SU-DHL-6 (cell line): ENCODE measurements at regions not wholly inside any gene's neighbourhood (a gene's known extent, or its start where the extent isn't known, plus 50 kb on each side); places are given as distances from the start of the nearest gene placed in this dataset.

Experiments used
- H2AFZ ChIP-seq: fragments of 200-600 bp; sonication (generic); 2 replicates; pipeline ENCODE4 v1.6.1; 2014; ENCODE audit warnings: low read depth, mild to moderate bottlenecking, moderate library complexity, mixed read lengths, antibody characterized with exemption, low read length; ENCODE audit not compliant: severe bottlenecking
- H3F3A ChIP-seq: fragments of 200-600 bp; shearing (Covaris generic); 2 replicates; pipeline ENCODE4 v1.6.0; 2016; ENCODE audit warnings: antibody characterized with exemption, mild to moderate bottlenecking; ENCODE audit not compliant: insufficient read depth
- H3K27ac ChIP-seq: fragments of 200-600 bp; sonication (generic); 2 replicates; pipeline ENCODE4 v1.5.1; 2016; ENCODE audit warnings: low read depth, mild to moderate bottlenecking, low read length, moderate library complexity, mixed read lengths
- H3K27me3 ChIP-seq: fragments of 200-600 bp; sonication (generic), shearing (Covaris generic); 2 replicates; pipeline ENCODE4 v1.6.0; 2014; ENCODE audit warnings: mild to moderate bottlenecking, low read length
- H3K36me3 ChIP-seq: fragments of 200-600 bp; sonication (generic); 2 replicates; pipeline ENCODE4 v1.6.1; 2014; ENCODE audit warnings: mild to moderate bottlenecking, low read length, mixed read lengths
- H3K4me2 ChIP-seq: fragments of 300-600, 200-600 bp; shearing (Covaris generic), sonication (generic); 2 replicates; pipeline ENCODE4 v1.6.0; 2014; ENCODE audit warnings: low read length, low read depth, mild to moderate bottlenecking; ENCODE audit not compliant: poor library complexity, severe bottlenecking
- H3K4me3 ChIP-seq: fragments of 200-600 bp; sonication (generic); 2 replicates; pipeline ENCODE4 v1.5.1; 2014; ENCODE audit warnings: antibody characterized with exemption, low read length, mild to moderate bottlenecking, mixed read lengths; ENCODE audit not compliant: insufficient read depth, poor library complexity, severe bottlenecking
- H3K79me2 ChIP-seq: fragments of 200-600 bp; sonication (generic); 2 replicates; pipeline ENCODE4 v1.6.1; 2014; ENCODE audit warnings: mild to moderate bottlenecking, low read length, moderate library complexity; ENCODE audit not compliant: insufficient read depth
- H3K9ac ChIP-seq: fragments of 200-600 bp; sonication (generic); 2 replicates; pipeline ENCODE4 v1.7.0; 2014; ENCODE audit warnings: mild to moderate bottlenecking, low read length
- H3K9me2 ChIP-seq: fragments of 200-600 bp; sonication (generic); replicated peaks from 2 replicates; pipeline ENCODE4 v1.6.1; 2014; ENCODE audit warnings: low read length; ENCODE audit not compliant: insufficient read depth
- H3K9me3 ChIP-seq: fragments of 200-600 bp; sonication (generic); 2 replicates; pipeline ENCODE4 v1.6.1; 2014; ENCODE audit warnings: low read length, mixed read lengths; ENCODE audit not compliant: insufficient read depth
- H4K20me1 ChIP-seq: fragments of 200-600 bp; sonication (generic); 2 replicates; pipeline ENCODE4 v1.6.1; 2014; ENCODE audit warnings: low read depth, mild to moderate bottlenecking, antibody characterized with exemption, low read length, moderate library complexity, mixed read lengths
- EZH2phosphoT487 ChIP-seq: fragments of 200-600 bp; sonication (generic), shearing (Covaris generic); conservative IDR thresholded peaks from 2 replicates; pipeline ENCODE4 v1.6.1; 2018; ENCODE audit warnings: mild to moderate bottlenecking, antibody characterized with exemption, low read length, moderate library complexity, mixed read lengths
- TF ChIP-seq, protein P1 (sequence below): fragments of 200-600 bp; sonication (generic); IDR thresholded peaks from one replicate; pipeline ENCODE4 v1.5.1; 2017; ENCODE audit warnings: antibody characterized with exemption, mild to moderate bottlenecking, low read length, moderate library complexity; ENCODE audit not compliant: insufficient read depth, poor library complexity, severe bottlenecking

GRCh38 chr9:120303519-120303918 is 276.4 kb downstream of the CDK5RAP2 start:
- Histone ChIP-seq H4K20me1 (no peaks in the 10 kb centered on the region), H3K36me3 (no peaks in the 10 kb centered on the region), H3F3A (no peaks in the 10 kb centered on the region), H3K9me2 (no peaks in the 10 kb centered on the region), H3K27ac (no peak overlapping the region), H2AFZ (no peak overlapping the region), H3K79me2 (no peaks in the 10 kb centered on the region), H3K9ac (no peak overlapping the region), H3K27me3 (no peaks in the 10 kb centered on the region; the same call in 1 of the 2 replicates), H3K9me3 (no peaks in the 10 kb centered on the region), H3K4me3 (no peak overlapping the region), H3K4me2 (no peak overlapping the region)
- TF ChIP-seq, protein P1, sequence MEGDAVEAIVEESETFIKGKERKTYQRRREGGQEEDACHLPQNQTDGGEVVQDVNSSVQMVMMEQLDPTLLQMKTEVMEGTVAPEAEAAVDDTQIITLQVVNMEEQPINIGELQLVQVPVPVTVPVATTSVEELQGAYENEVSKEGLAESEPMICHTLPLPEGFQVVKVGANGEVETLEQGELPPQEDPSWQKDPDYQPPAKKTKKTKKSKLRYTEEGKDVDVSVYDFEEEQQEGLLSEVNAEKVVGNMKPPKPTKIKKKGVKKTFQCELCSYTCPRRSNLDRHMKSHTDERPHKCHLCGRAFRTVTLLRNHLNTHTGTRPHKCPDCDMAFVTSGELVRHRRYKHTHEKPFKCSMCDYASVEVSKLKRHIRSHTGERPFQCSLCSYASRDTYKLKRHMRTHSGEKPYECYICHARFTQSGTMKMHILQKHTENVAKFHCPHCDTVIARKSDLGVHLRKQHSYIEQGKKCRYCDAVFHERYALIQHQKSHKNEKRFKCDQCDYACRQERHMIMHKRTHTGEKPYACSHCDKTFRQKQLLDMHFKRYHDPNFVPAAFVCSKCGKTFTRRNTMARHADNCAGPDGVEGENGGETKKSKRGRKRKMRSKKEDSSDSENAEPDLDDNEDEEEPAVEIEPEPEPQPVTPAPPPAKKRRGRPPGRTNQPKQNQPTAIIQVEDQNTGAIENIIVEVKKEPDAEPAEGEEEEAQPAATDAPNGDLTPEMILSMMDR, result no peak
- TF ChIP-seq EZH2phosphoT487, result no peak

DNA sequence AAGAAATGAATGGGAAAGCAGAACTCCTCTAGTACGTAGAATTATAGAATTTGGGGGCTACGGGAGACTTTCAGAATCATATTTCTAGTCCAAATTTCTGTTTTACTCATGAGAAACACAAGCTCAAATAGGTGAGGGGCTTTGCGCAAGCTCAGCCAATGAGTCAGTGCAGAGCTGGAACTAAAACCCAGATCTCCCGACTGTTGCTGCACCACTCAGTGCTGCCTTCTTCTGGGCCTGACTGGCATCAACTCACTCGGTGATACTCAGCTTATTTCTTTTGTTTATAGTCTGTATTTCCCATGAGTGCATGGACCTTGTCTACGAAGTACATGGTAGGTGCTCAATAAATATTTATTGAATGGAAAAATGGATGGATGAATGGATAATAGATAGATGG is 280.2 kb downstream of the CDK5RAP2 start:
- no peak overlapping the region for H3K4me2 ChIP-seq
- H2AFZ ChIP-seq, result no peak overlapping the region
- no peaks in the 10 kb centered on the region for H3K36me3 ChIP-seq
- TF ChIP-seq EZH2phosphoT487, result no peak
- TF ChIP-seq, protein P1, result no peak
- no peak overlapping the region for H3K27ac ChIP-seq
- H3K4me3 ChIP-seq, result no peak overlapping the region
- H3K79me2 ChIP-seq, result no peaks in the 10 kb centered on the region
- no peak overlapping the region for H3K9ac ChIP-seq
- no peaks in the 10 kb centered on the region for H3K9me3 ChIP-seq
- H3K27me3 ChIP-seq, result no peaks in the 10 kb centered on the region
- no peaks in the 10 kb centered on the region for H3F3A ChIP-seq
- no peaks in the 10 kb centered on the region for H3K9me2 ChIP-seq
- H4K20me1 ChIP-seq, result no peaks in the 10 kb centered on the region

DNA sequence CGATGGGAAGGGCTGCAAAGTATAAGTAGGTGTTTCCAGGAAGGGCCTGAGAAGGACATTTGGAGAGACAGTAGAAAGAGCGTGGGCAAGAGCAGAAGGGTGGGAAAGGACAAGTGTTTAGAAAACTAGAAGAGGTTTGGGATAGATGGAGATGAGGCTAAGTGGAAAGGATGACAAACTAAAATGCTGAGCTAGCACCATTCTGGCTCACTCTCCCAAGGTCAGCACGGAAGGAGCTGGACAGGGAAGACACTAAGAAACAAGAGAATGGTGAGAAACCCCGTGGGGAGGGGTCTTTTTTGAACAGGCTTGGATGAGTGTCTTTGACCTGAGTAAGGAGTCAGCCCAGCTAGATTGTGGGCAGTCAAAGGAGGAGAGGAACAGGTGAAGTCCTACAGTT is 286.0 kb downstream of the CDK5RAP2 start:
- no peaks in the 10 kb centered on the region for H4K20me1 ChIP-seq
- H3K36me3 ChIP-seq, result no peaks in the 10 kb centered on the region
- no peaks in the 10 kb centered on the region for H3K27me3 ChIP-seq
- H3K9me2 ChIP-seq, result no peaks in the 10 kb centered on the region
- H3K9me3 ChIP-seq, result no peaks in the 10 kb centered on the region
- H3K4me3 ChIP-seq, result no peak overlapping the region
- no peak overlapping the region for H3K9ac ChIP-seq
- no peak overlapping the region for H2AFZ ChIP-seq
- no peaks in the 10 kb centered on the region for H3F3A ChIP-seq
- no peaks in the 10 kb centered on the region for H3K79me2 ChIP-seq
- TF ChIP-seq, protein P1, result no peak
- TF ChIP-seq EZH2phosphoT487, result no peak
- no peak overlapping the region for H3K4me2 ChIP-seq
- H3K27ac ChIP-seq, result no peak overlapping the region

- Histone ChIP-seq H3F3A (no peaks in the 10 kb centered on the region), H3K79me2 (no peaks in the 10 kb centered on the region)
These were observed 287.4 kb downstream of the CDK5RAP2 start for GRCh38 chr9:120292606-120293005.

More at GRCh38 chr9:120292606-120293005, 287.4 kb downstream of the CDK5RAP2 start:
- no peak overlapping the region for H3K27ac ChIP-seq
- H3K9me3 ChIP-seq, result no peaks in the 10 kb centered on the region
- no peaks in the 10 kb centered on the region for H3K27me3 ChIP-seq
- H3K4me3 ChIP-seq, result no peak overlapping the region
- H3K4me2 ChIP-seq, result no peak overlapping the region
- H4K20me1 ChIP-seq, result no peaks in the 10 kb centered on the region
- TF ChIP-seq, protein P1, result no peak
- no peak for TF ChIP-seq EZH2phosphoT487
- H3K9me2 ChIP-seq, result no peaks in the 10 kb centered on the region
- no peak overlapping the region for H2AFZ ChIP-seq
- no peak overlapping the region for H3K9ac ChIP-seq
- H3K36me3 ChIP-seq, result no peaks in the 10 kb centered on the region
